ENCODE measurements at regions not wholly inside any gene's neighbourhood (a gene's known extent, or its start where the extent isn't known, plus 50 kb on each side); places are given as distances from the start of the nearest gene placed in this dataset.

DNA sequence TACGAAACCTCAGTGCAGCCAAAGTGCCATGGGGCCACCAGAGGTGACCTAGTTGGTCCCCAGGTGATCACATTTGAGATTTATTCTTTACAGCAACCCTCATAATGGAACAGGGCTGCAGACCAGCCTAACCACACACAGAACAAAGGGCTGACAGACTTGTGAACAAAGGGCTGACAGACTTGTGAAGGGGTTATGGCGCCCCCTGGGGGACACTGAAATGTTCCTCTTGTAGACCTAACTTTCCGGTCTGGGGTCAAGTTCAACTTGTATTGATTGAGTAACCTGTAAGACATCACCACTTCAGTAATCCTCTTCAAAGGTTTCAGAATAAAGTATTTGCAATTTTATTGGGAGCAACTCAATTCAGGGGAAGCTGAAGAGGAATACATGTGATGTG, 175.9 kb upstream of the RPS6KA3 start:
- TF ChIP-seq, protein P1, sequence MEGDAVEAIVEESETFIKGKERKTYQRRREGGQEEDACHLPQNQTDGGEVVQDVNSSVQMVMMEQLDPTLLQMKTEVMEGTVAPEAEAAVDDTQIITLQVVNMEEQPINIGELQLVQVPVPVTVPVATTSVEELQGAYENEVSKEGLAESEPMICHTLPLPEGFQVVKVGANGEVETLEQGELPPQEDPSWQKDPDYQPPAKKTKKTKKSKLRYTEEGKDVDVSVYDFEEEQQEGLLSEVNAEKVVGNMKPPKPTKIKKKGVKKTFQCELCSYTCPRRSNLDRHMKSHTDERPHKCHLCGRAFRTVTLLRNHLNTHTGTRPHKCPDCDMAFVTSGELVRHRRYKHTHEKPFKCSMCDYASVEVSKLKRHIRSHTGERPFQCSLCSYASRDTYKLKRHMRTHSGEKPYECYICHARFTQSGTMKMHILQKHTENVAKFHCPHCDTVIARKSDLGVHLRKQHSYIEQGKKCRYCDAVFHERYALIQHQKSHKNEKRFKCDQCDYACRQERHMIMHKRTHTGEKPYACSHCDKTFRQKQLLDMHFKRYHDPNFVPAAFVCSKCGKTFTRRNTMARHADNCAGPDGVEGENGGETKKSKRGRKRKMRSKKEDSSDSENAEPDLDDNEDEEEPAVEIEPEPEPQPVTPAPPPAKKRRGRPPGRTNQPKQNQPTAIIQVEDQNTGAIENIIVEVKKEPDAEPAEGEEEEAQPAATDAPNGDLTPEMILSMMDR (IDR thresholded peaks at IDR 0.05) = peak; percentile 37 to 42 (median 39)
- TF ChIP-seq POLR2A (IDR thresholded peaks at IDR 0.05) (no peak), POLR2AphosphoS5 (IDR thresholded peaks at IDR 0.05; ENCODE audit: insufficient read depth in 1 of 2, low read depth in 1 of 2) (no peak)
